Epithelial cell of prostate (primary cell): ENCODE measurements at regions not wholly inside any gene's neighbourhood (a gene's known extent, or its start where the extent isn't known, plus 50 kb on each side); places are given as distances from the start of the nearest gene placed in this dataset.
"Not testable (repeated sequence)": the region's sequence is repeated elsewhere in the genome, so short reads cannot be mapped to it uniquely, and the experiment has no call there.

ENCODE experiments used
- DNase-seq: peaks from one replicate; pipeline ENCODE4 v3.0.0-alpha.2; 2011; ENCODE audit warnings: low read depth, low spot score
- H3K27ac ChIP-seq: fragments of 450-650 bp; 2 replicates; pipeline ENCODE4 v1.5.1; 2017; ENCODE audit warnings: mild to moderate bottlenecking

DNA sequence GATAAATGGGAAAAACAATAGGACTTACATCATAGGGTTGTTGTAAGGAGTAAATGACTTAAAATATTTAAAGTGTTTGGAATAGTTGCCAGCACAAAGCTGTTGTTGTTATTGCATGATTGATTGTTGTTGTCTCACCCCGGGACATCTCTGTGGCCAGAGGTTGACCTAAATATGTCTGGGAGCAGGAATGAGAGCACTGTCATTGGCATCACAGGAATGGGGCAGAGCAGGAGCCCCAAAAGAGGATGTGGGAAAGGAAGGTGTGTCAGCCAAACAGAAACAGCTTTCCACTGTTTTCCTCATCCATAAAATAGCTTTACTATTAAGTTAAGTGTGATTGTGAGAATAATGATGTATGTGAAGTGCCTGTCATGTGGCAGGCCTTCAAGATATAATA, 121.6 kb downstream of the TMEM168 start:
- H3K27ac ChIP-seq: peak overlapping the region; percentile 60
- DNase-seq: no peak

DNA sequence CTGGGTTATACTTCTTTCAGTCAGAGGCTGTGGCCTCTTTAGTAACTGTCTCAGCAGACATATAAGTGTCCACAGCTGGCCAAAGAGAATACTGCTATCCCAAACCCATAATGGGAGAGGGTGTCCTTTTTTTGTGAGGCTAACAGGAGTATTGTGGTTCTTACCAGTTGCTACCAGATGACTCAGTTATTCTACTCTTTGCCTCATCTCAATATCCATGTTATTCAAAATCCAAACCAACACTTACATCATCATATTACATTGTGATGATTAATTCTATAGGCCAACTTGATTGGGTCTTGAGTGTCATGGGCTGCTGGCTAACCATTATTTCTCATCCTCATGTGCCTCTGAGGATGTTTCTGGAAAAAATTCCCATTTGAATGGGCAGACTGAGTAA, 120.9 kb downstream of the TMEM168 start:
- H3K27ac ChIP-seq: peak overlapping the region; percentile 60
- DNase-seq: peak; percentile 44

DNA sequence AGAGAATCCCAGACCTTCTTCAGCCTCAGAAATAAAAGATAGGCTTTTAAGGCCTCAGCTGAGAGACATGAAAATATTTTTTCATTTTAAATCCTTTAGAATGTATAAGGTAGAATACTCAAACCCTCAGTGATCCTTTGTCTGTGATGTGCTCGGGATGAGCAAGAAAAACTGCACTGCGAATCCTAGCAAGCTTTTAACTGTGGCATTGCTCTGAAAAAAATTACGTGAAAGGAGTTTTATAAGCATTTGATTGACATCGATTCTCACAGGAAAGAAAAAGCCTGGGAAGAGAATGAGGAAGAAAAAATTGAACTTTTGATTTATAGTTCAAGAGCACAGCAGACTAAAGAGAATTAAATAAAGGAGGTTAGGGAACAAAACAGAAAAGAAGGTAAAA, 120.0 kb downstream of the TMEM168 start:
- no peak overlapping the region for H3K27ac ChIP-seq
- no peak for DNase-seq

- DNase-seq: no peak
- no peak overlapping the region for H3K27ac ChIP-seq
Measured at GRCh38 chr7:112678626-112679025, 111.6 kb downstream of the TMEM168 start.

- not testable (repeated sequence) for DNase-seq, H3K27ac ChIP-seq
Measured at GRCh38 chr7:112689466-112690177, 100.6 kb downstream of the TMEM168 start.

GRCh38 chr7:112692333-112692732, 97.9 kb downstream of the TMEM168 start:
- no peak for DNase-seq
- no peak overlapping the region for H3K27ac ChIP-seq

- not testable (repeated sequence) for DNase-seq, H3K27ac ChIP-seq
Measured at GRCh38 chr7:112697211-112697610, 93.0 kb downstream of the TMEM168 start.

DNA sequence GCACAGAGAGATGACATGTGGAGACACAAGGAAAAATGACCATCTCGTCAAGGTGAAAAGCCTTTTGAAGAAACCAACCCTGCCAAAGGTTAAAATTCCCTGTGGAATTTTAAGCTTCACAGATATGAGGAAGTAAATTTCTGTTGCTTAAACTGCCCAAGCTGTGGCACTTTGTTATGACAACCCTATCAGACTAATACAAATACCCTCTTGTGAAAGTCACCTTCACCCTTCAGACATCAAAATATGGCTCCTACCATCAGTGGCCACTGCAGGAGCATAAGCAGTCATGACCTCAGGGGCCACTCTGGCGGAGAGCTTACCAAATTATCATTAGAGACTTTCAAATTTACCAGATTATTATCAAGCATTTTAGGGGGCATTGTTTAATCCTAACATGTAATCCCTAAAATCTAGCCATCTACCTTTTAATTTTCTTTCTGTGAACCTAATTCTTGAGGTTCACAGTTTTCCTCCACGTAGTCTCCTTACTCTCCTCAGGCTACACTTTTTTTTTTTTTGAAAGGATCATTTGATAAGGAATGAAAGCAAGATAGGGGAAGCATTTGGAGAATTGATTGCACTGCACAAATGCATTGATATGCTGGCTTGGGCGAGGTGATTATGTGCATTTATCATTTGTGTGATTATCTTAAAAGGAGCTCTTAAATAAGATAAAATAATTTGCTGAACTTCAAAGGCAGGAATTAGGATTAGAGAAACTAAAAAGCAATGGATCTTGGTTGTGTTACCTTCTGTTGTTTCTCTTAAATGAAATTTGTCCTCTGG, 90.3 kb downstream of the TMEM168 start:
- no peak overlapping the region for H3K27ac ChIP-seq
- DNase-seq: no peak

DNA sequence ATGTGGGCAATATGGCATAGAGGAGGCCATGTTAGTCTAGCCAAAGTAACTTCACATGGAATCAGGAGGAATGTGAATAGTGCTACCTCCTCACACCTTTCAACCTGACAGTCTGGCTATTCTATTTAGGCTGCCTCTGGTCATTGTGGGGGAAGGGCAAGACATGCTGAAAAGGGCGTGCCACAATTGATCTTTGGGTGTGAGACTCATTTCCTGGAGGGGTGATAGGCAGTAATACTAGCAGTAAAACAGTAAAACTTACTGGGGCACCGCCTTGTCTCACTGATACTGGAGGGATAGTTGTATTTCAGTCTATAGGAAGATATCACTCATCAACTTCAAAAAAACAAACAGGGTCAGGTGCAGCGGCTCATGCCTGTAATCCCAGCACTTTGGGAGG, 88.7 kb downstream of the TMEM168 start:
- DNase-seq: no peak
- no peak overlapping the region for H3K27ac ChIP-seq

DNA sequence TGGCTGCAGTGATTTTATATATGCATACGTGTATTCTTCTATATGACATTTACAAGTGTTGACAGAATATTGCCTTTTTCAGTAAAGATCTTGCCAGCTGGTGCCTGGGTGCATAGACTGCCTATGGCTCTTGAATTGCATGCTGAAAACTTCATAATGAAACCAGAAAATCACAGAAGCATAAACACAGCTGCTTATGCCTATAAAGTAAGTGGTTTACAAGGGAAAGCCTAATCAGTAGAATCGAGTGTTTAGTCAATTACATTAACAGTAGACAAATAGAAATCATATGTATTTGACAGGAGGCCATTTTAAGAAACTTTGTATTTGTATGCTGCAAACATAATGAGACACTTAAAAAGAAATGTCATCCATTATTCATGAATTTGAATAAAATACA, 82.5 kb downstream of the TMEM168 start:
- DNase-seq: no peak
- no peak overlapping the region for H3K27ac ChIP-seq

DNA sequence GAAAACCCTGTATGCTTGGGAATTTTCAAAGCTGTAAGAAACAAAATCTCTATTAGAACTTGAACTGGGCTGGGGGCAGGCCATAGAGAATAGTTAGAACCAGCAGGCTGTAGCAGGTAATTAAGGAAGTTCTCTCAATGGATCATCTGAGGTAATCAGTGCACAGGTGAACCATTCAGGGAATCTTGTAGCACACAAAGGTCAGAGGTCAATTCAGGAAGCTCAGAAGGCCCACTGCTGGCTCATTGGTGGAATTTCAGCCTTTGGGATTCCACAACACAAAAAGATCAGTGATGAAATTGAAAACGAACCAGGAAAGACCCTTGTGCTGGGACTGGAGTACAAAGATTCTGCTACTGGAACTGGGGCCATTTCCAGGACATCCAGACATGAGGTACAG, 82.0 kb downstream of the TMEM168 start:
- no peak overlapping the region for H3K27ac ChIP-seq
- no peak for DNase-seq
